Transverse colon (tissue), 3 donors: ENCODE measurements at regions not wholly inside any gene's neighbourhood (a gene's known extent, or its start where the extent isn't known, plus 50 kb on each side); places are given as distances from the start of the nearest gene placed in this dataset.

ENCODE experiments used
- EP300 ChIP-seq: sonication (generic); formaldehyde crosslinking; IDR thresholded peaks from one replicate; pipeline ENCODE4 v1.6.1; 2017; ENCODE audit warnings: antibody characterized with exemption, low read depth
- POLR2A ChIP-seq: fragments of 450-650 bp; IDR thresholded peaks from one replicate; pipeline ENCODE4 v1.6.1; 2016; ENCODE audit warnings: antibody characterized with exemption, mild to moderate bottlenecking, moderate library complexity
- TF ChIP-seq, protein P1 (sequence below), 5 experiments: fragments of 200-600 bp in 3 of 5; fragments of 450-650 bp in 2 of 5; sonication (generic) in 3 of 5; IDR thresholded peaks; 1 replicate in 2 of 5; 2 replicates in 3 of 5; pipeline ENCODE4 v1.5.1; 2016 to 2017; ENCODE audit warnings: antibody characterized with exemption in 5 of 5, inconsistent platforms in 3 of 5, mild to moderate bottlenecking in 2 of 5, moderate library complexity in 1 of 5

DNA sequence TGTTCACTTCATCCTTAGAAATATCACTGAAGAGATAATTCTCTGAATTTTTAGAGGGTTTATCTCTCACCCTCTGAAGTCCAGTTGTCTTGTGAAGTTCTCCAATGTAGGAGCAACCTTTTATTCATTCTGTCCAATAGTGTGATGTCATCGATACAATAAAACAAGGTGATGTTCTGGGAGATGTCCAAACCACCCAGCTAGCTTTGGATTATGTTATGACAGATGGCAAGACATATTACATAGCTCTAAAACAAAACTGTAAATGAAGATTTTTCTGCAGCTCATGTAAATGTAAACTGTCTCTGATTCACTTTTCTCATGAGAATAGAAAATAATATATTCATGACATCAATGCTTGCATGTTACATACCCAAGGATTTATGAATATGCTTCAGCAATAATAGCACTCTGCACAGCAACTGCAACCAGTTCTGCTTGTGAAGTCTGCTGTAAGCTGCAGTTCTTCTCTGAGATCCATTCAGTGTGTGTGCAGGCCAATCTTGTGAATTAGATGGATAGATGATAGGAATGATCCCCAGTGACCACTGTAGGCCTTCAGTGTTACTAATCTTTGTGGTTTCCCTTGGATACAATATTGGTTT is 172.6 kb upstream of the CDH12 start:
- TF ChIP-seq POLR2A, result no peak
- TF ChIP-seq, protein P1, sequence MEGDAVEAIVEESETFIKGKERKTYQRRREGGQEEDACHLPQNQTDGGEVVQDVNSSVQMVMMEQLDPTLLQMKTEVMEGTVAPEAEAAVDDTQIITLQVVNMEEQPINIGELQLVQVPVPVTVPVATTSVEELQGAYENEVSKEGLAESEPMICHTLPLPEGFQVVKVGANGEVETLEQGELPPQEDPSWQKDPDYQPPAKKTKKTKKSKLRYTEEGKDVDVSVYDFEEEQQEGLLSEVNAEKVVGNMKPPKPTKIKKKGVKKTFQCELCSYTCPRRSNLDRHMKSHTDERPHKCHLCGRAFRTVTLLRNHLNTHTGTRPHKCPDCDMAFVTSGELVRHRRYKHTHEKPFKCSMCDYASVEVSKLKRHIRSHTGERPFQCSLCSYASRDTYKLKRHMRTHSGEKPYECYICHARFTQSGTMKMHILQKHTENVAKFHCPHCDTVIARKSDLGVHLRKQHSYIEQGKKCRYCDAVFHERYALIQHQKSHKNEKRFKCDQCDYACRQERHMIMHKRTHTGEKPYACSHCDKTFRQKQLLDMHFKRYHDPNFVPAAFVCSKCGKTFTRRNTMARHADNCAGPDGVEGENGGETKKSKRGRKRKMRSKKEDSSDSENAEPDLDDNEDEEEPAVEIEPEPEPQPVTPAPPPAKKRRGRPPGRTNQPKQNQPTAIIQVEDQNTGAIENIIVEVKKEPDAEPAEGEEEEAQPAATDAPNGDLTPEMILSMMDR (IDR thresholded peaks at IDR 0.05), result no peak
- no peak for TF ChIP-seq EP300
